Mesothelial cell of epicardium (in vitro differentiated cells): ENCODE measurements at regions not wholly inside any gene's neighbourhood (a gene's known extent, or its start where the extent isn't known, plus 50 kb on each side); places are given as distances from the start of the nearest gene placed in this dataset.

Experiments used
- DNase-seq, 2 experiments: peaks; one replicate each; pipeline ENCODE4 v3.0.0; 2021; ENCODE audit warnings: low spot score in 2 of 2; ENCODE audit not compliant: unreplicated experiment in 2 of 2
- H3K27ac Mint-ChIP-seq: 2 replicates; pipeline ENCODE4 v1.8.0; 2021; ENCODE audit warnings: mixed read lengths
- H3K27me3 Mint-ChIP-seq: 2 replicates; pipeline ENCODE4 v1.8.0; 2021; ENCODE audit warnings: low read depth, mixed read lengths
- H3K36me3 Mint-ChIP-seq: 2 replicates; pipeline ENCODE4 v1.8.0; 2021; ENCODE audit warnings: mixed read lengths
- H3K4me1 Mint-ChIP-seq: 2 replicates; pipeline ENCODE4 v1.8.0; 2021; ENCODE audit warnings: mixed read lengths
- H3K4me3 Mint-ChIP-seq: 2 replicates; pipeline ENCODE4 v1.8.0; 2021; ENCODE audit warnings: mild to moderate bottlenecking, moderate library complexity, mixed read lengths
- H3K9me3 Mint-ChIP-seq: 2 replicates; pipeline ENCODE4 v1.8.0; 2021; ENCODE audit warnings: mixed read lengths
- TF ChIP-seq, protein P1 (sequence below): fragments of 200-600 bp; sonication (generic); IDR thresholded peaks from one replicate; pipeline ENCODE4 v1.5.0; 2021; ENCODE audit warnings: antibody characterized with exemption; ENCODE audit not compliant: unreplicated experiment

DNA sequence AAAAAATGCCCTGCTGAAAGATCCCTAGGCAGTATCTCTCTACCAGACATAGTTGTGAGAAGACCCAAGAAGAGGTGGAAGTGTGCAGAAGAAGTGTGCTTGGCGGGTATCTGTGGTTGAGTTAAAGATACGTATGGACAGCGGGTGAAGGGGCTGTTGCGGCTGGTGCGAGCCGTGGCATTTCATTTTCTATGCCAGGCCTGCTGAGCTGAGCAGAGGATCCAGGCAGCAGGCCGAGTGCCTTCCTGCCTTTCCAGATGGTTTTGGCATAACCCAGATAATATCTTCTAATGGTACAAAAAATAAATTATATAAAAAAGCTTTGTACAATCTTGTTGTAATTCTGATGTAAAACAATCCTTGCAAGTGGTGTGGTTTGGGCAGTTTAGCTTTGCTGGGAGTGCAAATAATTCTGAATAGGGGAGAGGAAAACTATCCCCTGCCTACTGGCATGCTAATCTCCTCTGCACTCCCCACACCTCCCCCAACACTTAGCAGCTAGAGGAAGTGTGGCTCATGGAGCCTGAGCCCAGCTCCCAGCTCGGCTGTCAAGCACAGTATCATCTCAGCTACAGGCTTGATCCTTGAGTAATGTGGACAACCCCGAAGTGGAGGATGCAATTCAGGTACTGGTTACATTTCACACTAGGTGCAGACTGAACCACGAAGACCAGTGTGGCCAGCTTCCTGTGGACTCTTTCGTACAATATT lies 168.9 kb downstream of the VRK1 start:
- Mint-ChIP-seq H3K36me3 (peaks cover 2% of the 10 kb centered on the region), H3K27ac (no peak overlapping the region), H3K4me1 (no peaks in the 10 kb centered on the region), H3K9me3 (peaks cover 10% of the 10 kb centered on the region), H3K27me3 (no peaks in the 10 kb centered on the region), H3K4me3 (no peak overlapping the region)
- TF ChIP-seq, protein P1, sequence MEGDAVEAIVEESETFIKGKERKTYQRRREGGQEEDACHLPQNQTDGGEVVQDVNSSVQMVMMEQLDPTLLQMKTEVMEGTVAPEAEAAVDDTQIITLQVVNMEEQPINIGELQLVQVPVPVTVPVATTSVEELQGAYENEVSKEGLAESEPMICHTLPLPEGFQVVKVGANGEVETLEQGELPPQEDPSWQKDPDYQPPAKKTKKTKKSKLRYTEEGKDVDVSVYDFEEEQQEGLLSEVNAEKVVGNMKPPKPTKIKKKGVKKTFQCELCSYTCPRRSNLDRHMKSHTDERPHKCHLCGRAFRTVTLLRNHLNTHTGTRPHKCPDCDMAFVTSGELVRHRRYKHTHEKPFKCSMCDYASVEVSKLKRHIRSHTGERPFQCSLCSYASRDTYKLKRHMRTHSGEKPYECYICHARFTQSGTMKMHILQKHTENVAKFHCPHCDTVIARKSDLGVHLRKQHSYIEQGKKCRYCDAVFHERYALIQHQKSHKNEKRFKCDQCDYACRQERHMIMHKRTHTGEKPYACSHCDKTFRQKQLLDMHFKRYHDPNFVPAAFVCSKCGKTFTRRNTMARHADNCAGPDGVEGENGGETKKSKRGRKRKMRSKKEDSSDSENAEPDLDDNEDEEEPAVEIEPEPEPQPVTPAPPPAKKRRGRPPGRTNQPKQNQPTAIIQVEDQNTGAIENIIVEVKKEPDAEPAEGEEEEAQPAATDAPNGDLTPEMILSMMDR, result no peak
- DNase-seq, result no peak

DNA sequence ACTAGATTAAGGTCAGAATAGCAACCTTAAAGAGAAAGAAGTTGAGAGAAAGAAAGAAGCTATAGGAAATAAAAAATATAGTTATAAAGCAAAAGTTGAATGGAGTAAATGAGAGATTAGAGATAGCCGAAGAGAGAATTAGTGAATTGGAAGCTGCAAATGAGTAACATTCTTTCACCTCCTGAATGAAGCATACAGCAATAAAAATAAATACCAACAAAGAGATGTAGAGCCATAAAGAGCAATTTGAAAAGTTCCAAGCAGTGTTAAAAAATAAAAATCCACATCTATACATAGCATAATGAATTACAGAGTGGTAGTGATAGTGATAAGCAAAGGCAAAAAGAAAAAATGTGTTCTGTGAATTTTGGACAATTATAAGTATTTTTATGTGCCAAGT lies 177.9 kb downstream of the VRK1 start:
- TF ChIP-seq, protein P1, result no peak
- Mint-ChIP-seq H3K4me1 (peaks cover 14% of the 10 kb centered on the region), H3K9me3 (peaks cover 30% of the 10 kb centered on the region), H3K36me3 (peaks cover 2% of the 10 kb centered on the region), H3K4me3 (no peak overlapping the region), H3K27me3 (peaks cover 7% of the 10 kb centered on the region), H3K27ac (no peak overlapping the region)
- DNase-seq, result no peak

DNA sequence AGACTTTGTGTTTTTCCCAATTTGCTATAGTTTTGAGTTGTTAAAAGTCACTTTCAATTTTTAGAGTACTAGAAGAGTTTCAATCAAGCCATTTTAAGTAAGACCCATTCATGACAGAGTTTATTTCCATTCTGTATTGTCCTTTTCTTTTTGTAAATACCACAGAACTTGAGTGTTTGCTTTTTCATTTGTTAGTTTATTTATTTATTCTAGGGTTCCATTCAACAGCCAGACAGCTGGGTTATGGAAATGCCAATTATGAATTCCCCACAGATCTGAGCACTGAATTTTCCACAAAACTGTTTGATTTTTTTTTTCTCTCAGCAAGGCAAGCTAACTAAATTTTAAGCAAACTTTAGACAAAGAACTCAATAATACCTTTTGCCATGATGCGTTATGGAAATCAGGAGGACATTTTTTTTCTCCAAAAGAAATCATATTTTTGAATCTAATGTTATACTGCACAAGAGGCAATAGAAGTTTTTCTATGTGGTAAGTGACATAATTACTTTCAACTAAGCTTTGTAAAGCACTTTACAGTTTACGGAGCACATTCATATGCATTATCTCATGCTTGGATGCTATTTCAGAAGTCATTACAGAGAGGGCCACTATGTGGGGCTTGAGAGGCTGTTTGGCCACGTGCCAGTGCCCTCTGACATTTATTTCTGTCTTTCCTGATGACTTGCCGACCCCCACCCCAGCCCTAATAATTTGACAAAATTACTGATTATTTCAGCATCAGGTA lies 181.5 kb downstream of the VRK1 start:
- Mint-ChIP-seq H3K27me3 (peaks cover 7% of the 10 kb centered on the region), H3K4me3 (no peak overlapping the region), H3K4me1 (peaks cover 14% of the 10 kb centered on the region), H3K9me3 (peaks cover 20% of the 10 kb centered on the region), H3K36me3 (peaks cover 2% of the 10 kb centered on the region), H3K27ac (no peak overlapping the region)
- DNase-seq, result no peak
- TF ChIP-seq, protein P1, result no peak

DNA sequence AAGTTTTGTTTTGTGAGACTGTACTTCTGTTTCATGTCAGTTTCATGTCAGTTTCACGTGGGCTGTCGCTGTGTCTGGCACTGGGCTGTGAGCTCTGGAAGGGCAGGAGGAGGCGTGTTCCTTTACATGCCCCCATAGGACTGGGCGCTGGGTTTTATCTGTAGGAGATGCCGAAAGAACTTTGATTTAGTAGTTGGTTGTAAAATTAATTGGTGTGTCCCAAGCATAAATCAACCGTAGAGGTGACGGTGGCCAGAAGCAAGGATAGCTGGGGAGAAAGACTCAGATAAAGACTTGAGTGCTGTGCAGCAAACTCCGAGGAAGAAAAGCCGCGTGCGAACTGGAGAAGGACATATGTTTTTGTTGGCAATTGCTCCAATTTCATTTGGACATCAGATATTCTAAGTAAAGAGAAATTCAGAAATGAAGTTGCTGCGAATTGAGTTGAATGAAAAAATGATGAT lies 182.5 kb downstream of the VRK1 start:
- TF ChIP-seq, protein P1, result no peak
- H3K4me3 Mint-ChIP-seq, result peak overlapping the region; percentile 8
- H3K9me3 Mint-ChIP-seq, result peaks cover 14% of the 10 kb centered on the region
- peaks cover 14% of the 10 kb centered on the region for H3K4me1 Mint-ChIP-seq
- DNase-seq, result no peak
- peaks cover 2% of the 10 kb centered on the region for H3K36me3 Mint-ChIP-seq
- peak overlapping the region; percentile 21 for H3K27ac Mint-ChIP-seq
- H3K27me3 Mint-ChIP-seq, result peaks cover 7% of the 10 kb centered on the region

DNA sequence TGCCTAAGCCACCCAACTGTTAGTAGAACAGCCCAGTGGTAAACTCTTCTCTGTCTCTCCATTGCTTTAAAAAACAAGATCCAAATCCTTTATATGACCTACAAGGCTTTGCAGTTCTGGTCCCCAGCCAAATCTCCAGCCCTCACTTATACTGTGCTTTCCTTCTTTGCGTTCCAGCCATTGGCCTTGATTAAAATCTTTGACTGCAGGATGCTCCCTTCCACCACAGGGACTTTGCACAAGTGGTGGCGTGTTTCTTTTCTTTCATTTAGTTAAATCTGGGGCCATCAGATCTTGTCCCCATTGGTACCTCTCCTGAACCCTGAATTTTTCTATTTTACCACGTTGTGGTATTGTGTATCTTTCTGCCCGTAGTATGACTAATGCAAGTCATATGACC lies 183.7 kb downstream of the VRK1 start:
- Mint-ChIP-seq H3K27me3 (peaks cover 10% of the 10 kb centered on the region), H3K36me3 (no peaks in the 10 kb centered on the region), H3K4me1 (peaks cover 14% of the 10 kb centered on the region), H3K27ac (no peak overlapping the region), H3K9me3 (peaks cover 5% of the 10 kb centered on the region), H3K4me3 (no peak overlapping the region)
- no peak for DNase-seq
- TF ChIP-seq, protein P1, result no peak
